Fibroblast of mammary gland (primary cell): ENCODE measurements at regions not wholly inside any gene's neighbourhood (a gene's known extent, or its start where the extent isn't known, plus 50 kb on each side); places are given as distances from the start of the nearest gene placed in this dataset.

Experiments used
- DNase-seq: peaks from one replicate; pipeline ENCODE4 v3.0.0-alpha.2; 2010; ENCODE audit warnings: low read depth
- H3K4me3 ChIP-seq: 2 replicates; pipeline ENCODE4 v1.5.1; 2011; ENCODE audit warnings: low read depth, mild to moderate bottlenecking, low read length, moderate library complexity; ENCODE audit not compliant: control insufficient read depth
- TF ChIP-seq, protein P1 (sequence below): conservative IDR thresholded peaks from 2 replicates; pipeline ENCODE4 v1.5.1; 2011; ENCODE audit warnings: low read depth, low read length, inconsistent platforms; ENCODE audit not compliant: control insufficient read depth, insufficient read depth

DNA sequence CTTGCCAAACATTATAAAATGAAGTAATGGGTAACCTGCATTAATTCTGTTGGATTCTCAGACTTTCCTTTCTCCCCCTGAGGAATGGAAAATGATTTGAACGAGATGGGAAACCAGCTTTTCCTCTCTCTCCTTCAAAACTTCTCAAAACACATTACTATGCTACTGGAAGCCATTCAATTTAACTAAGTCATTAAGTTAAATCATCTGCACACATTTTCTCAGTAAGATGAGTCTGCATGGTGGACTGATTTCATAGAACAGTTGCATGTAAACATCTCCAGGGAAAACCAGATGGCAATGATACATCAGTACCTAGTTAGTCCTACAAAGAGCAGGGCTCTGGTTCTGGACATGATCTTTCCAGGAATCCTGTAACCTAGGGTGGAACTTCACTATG, 59.9 kb downstream of the BMP4 start:
- DNase-seq = peak; percentile 76
- TF ChIP-seq, protein P1, sequence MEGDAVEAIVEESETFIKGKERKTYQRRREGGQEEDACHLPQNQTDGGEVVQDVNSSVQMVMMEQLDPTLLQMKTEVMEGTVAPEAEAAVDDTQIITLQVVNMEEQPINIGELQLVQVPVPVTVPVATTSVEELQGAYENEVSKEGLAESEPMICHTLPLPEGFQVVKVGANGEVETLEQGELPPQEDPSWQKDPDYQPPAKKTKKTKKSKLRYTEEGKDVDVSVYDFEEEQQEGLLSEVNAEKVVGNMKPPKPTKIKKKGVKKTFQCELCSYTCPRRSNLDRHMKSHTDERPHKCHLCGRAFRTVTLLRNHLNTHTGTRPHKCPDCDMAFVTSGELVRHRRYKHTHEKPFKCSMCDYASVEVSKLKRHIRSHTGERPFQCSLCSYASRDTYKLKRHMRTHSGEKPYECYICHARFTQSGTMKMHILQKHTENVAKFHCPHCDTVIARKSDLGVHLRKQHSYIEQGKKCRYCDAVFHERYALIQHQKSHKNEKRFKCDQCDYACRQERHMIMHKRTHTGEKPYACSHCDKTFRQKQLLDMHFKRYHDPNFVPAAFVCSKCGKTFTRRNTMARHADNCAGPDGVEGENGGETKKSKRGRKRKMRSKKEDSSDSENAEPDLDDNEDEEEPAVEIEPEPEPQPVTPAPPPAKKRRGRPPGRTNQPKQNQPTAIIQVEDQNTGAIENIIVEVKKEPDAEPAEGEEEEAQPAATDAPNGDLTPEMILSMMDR = no peak
- H3K4me3 ChIP-seq = no peak overlapping the region

GRCh38 chr14:53894456-53894855, 62.2 kb downstream of the BMP4 start:
- no peak overlapping the region for H3K4me3 ChIP-seq
- TF ChIP-seq, protein P1 = no peak
- peak; percentile 71 for DNase-seq

DNA sequence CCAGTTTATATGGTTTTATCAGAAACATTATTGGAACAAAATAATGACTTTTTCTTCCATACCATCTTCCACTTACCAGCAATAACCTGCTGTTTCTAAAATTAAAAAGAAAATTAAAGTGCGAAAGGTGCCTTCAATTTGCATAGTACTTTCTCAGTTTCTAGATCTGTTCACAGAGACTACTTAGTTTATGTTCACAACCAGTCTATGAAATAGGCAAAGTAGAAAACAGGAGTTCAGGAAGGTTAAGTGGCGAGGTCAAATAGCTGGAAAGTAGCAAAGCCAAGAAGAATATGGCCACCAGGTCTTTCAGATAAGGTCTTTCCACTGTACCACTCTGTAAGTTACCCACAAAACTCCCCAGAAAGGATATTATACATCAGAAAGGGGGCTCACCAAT, 63.3 kb downstream of the BMP4 start:
- no peak for DNase-seq
- no peak overlapping the region for H3K4me3 ChIP-seq
- TF ChIP-seq, protein P1 = no peak

DNA sequence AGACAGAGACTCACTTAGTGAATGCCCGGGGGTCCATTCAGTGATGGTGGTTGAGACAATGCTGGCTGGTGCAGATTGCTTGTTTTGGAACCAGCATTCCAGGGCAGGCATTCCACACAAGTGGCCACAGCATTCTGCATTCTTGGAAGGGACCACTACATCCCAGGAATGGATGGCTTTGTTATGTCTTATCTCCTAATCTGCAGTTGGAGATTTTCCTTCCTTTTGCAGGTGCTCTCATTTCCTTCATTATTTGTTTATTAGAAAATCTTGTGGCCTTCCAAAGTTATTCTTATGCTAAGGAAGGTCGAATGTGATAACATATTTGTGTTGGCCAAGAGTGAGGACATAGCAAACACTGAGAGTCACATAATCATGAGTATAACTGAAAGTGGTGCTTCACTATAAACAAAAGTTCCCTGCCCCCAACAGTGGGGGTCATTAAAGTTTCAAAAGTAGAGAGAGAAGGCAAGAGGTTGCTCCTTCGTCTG, 66.0 kb downstream of the BMP4 start:
- no peak for DNase-seq
- no peak overlapping the region for H3K4me3 ChIP-seq
- TF ChIP-seq, protein P1 = no peak

GRCh38 chr14:53888535-53889386, 67.9 kb downstream of the BMP4 start:
- DNase-seq = no peak
- H3K4me3 ChIP-seq = no peak overlapping the region
- TF ChIP-seq, protein P1 = no peak

DNA sequence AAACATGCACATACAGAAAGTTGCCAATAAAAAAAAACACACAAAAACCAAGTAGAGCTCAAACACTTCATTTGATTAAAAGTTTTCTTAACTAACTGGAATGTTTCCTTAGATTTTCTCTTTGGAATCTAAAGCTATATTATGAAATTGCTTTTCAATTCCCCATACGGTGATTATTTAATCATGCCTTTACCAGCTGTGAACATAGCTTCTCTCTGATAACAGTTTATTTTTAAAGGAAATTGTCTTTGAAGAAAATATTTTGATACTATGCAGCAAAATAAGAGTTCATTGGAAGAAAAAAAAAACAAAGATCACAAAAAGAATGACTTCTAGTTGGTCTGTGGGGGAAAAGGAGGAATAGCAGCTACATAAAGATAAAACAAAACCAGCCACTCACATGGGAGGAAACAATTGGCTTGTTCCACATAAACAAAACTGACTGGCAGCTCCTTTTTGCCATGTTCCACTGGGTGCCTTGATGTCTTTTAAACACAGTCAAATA, 71.4 kb downstream of the BMP4 start:
- TF ChIP-seq, protein P1 = no peak
- no peak overlapping the region for H3K4me3 ChIP-seq
- no peak for DNase-seq

DNA sequence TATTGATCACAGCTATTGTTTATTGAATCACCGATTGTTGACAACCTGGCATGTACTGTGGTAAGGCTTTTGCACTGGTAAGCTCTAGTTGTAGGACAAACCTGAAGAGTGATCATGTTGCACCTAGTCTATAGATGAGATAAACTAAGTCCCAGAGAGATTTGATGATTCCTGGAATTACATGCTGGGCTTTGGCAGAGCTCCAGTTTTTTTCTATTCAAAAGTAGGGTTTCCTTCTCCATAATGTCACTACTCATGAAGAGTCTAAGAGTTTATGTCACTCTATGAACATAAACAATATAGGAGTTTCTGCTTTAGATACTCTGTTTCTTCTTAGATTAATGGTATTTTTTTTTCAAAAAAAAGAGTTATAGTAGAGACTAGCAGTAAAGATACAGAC, 72.0 kb downstream of the BMP4 start:
- no peak overlapping the region for H3K4me3 ChIP-seq
- no peak for DNase-seq
- TF ChIP-seq, protein P1 = no peak
